ENCODE measurements at regions not wholly inside any gene's neighbourhood (a gene's known extent, or its start where the extent isn't known, plus 50 kb on each side); places are given as distances from the start of the nearest gene placed in this dataset.
"Not testable (repeated sequence)": the region's sequence is repeated elsewhere in the genome, so short reads cannot be mapped to it uniquely, and the experiment has no call there.

DNA sequence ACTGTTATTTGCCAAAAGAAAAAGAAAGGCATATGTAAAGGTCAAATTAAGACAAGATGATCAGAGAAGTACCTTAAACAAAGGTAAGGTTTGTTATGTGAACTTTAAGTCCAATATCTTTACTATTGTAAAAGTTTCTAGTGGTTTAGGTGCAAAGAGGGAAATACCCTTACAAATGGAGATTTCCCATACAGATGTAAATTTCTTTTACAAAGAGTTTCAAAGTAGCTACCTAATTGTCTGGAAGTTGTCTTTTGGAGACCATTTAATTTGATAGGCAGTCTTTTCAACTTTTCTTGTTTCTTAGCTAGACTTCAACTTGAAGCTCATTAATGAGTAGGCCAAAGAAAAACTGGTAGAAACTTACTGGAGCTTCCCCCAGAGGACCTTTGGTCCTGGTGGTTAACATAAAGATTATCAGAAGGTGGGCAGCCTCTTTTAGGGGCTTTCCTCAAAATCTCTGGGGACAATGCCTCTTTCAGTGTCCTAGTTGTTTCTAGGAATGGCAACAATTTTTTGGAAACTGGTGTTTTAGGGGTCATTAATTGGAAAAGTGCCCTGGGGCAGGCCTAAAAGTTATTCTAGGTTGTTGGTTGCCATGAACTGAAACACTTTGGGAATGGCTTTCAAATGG lies 297.3 kb downstream of the GUCY2F start:
- intact Hi-C loops (cut with DNase I; ENCODE audit: low total_unique reads), result no loop called here
- no peak overlapping the region for H3K4me3 ChIP-seq
- H3K27me3 ChIP-seq, result peaks cover 0 to 32% of the 10 kb centered on the region in 2 donors
- H3K9me3 ChIP-seq, result no peaks in the 10 kb centered on the region
- TF ChIP-seq POLR2AphosphoS5 (IDR thresholded peaks at IDR 0.05) (no peak), POLR2A (IDR thresholded peaks at IDR 0.05) (no peak)
- TF ChIP-seq, protein P1, sequence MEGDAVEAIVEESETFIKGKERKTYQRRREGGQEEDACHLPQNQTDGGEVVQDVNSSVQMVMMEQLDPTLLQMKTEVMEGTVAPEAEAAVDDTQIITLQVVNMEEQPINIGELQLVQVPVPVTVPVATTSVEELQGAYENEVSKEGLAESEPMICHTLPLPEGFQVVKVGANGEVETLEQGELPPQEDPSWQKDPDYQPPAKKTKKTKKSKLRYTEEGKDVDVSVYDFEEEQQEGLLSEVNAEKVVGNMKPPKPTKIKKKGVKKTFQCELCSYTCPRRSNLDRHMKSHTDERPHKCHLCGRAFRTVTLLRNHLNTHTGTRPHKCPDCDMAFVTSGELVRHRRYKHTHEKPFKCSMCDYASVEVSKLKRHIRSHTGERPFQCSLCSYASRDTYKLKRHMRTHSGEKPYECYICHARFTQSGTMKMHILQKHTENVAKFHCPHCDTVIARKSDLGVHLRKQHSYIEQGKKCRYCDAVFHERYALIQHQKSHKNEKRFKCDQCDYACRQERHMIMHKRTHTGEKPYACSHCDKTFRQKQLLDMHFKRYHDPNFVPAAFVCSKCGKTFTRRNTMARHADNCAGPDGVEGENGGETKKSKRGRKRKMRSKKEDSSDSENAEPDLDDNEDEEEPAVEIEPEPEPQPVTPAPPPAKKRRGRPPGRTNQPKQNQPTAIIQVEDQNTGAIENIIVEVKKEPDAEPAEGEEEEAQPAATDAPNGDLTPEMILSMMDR (IDR thresholded peaks at IDR 0.05), result no peak
- DNase-seq (ENCODE audit: low spot score in 2 of 2), result no peak
- no peaks in the 10 kb centered on the region for H3K36me3 ChIP-seq
- H3K27ac ChIP-seq, result no peak overlapping the region
- no peaks in the 10 kb centered on the region for H3K4me1 ChIP-seq

DNA sequence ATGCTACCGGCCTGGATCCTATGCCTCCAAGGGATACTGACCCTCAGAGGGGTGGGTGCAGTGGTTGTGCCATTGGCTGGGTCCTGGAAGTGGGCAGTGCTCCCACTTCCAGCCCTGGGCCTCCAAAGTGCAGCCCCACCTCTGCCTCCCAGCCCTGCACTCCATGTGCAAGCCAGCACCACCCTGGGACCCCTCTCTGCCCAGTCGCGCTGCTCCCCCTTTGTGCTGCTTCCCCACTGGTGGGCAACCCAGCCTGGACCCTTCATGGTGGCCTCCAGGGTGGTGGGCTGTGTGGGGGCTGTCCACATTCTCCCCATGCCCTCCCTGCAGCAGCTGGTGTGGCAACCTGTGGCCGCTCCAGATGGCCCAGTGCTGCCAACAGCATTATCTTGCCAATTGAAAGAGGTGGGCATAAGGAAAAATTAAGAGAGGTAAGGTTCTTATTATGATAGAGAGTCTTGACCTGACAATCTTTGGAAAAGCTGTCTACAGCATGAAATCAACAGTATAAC lies 309.7 kb downstream of the GUCY2F start:
- Histone ChIP-seq H3K27ac (no peak overlapping the region), H3K4me3 (no peak overlapping the region), H3K27me3 (peaks cover 0 to 12% of the 10 kb centered on the region in 2 donors), H3K36me3 (no peaks in the 10 kb centered on the region), H3K4me1 (no peaks in the 10 kb centered on the region), H3K9me3 (peaks cover 9 to 13% of the 10 kb centered on the region in 2 donors)
- DNase-seq (ENCODE audit: low spot score in 2 of 2), result no peak
- no peak for TF ChIP-seq POLR2A (IDR thresholded peaks at IDR 0.05)
- TF ChIP-seq, protein P1 (IDR thresholded peaks at IDR 0.05), result no peak
- TF ChIP-seq POLR2AphosphoS5 (IDR thresholded peaks at IDR 0.05), result no peak
- intact Hi-C loops (cut with DNase I; ENCODE audit: low total_unique reads), result no loop called here

DNA sequence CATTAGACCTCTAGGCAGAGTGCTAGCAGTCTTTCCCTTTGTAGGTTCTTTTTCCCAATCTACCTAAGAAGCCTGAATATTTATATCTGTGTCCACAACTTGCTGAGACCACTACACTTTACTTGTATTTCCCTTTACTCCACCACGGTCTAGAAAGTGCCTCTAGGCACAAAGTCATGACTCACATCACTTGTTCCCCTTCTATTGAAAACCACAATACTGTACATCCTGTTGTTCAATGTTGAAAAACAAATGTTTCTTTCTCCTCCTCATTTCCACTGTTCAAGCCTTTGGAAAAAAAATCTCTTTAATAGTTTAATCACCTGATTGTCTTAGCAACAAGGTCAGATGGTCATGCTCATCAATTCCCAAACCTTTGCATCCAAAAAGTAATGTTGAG lies 326.7 kb downstream of the GUCY2F start:
- H3K4me3 ChIP-seq, result no peak overlapping the region
- no peaks in the 10 kb centered on the region for H3K36me3 ChIP-seq
- H3K27ac ChIP-seq, result no peak overlapping the region
- TF ChIP-seq, protein P1 (IDR thresholded peaks at IDR 0.05), result no peak
- TF ChIP-seq POLR2AphosphoS5 (IDR thresholded peaks at IDR 0.05) (no peak), POLR2A (IDR thresholded peaks at IDR 0.05) (no peak)
- peaks cover 0 to 28% of the 10 kb centered on the region in 2 donors for H3K27me3 ChIP-seq
- no peak for DNase-seq (ENCODE audit: low spot score in 2 of 2)
- intact Hi-C loops (cut with DNase I; ENCODE audit: low total_unique reads), result no loop called here
- H3K9me3 ChIP-seq, result peaks cover 0 to 34% of the 10 kb centered on the region in 2 donors
- H3K4me1 ChIP-seq, result no peaks in the 10 kb centered on the region

DNA sequence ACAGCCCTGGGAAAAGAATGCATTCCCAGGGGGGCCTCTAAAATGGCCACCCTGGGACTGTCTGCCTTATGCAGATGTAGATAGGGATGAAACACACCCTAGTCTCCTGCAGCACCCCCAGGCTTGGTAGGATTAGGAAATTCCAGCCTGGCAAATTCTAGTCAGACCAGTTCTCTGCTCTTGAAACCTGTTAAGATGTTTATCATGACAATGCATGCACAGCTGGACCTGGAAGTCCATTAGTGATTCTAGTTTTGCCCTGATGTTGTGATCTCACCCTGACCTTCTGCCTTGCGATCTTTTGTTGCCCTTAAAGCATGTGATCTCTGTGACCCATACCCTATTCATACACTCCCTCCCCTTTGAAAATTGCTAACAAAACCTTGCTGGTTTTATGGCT lies 337.7 kb downstream of the GUCY2F start:
- H3K9me3 ChIP-seq, result peaks cover 10 to 30% of the 10 kb centered on the region in 2 donors
- H3K36me3 ChIP-seq; DNase-seq (ENCODE audit: low spot score in 2 of 2); H3K27ac ChIP-seq; H3K4me3 ChIP-seq; intact Hi-C loops (cut with DNase I; ENCODE audit: low total_unique reads); H3K4me1 ChIP-seq; H3K27me3 ChIP-seq: not testable (repeated sequence)

DNA sequence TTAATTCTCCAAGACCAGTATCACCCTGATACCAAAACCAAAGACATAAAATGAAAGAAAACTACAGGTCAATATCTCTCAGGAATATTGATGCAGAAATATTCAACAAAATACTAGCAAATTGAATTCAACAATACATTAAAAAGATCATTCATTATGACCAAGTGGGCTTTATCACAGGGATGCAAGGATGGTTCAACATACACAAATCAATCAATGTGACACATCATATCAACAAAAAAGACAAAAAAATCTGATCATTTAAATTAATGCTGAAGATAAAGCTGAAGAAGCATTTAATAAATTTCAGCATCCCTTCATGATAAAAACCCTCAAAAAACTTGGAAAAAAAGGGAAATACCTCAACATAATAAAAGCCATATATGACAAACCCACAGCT lies 341.4 kb downstream of the GUCY2F start:
- intact Hi-C loops (cut with DNase I; ENCODE audit: low total_unique reads), result no loop called here

More for the DNA sequence above, 341.4 kb downstream of the GUCY2F start:
- Histone ChIP-seq H3K36me3 (no peaks in the 10 kb centered on the region), H3K9me3 (peaks cover 10 to 50% of the 10 kb centered on the region in 2 donors), H3K4me1 (no peaks in the 10 kb centered on the region), H3K4me3 (no peak overlapping the region), H3K27ac (no peak overlapping the region), H3K27me3 (peaks cover 0 to 4% of the 10 kb centered on the region in 2 donors)
- no peak for TF ChIP-seq POLR2AphosphoS5 (IDR thresholded peaks at IDR 0.05)
- TF ChIP-seq, protein P1 (IDR thresholded peaks at IDR 0.05), result no peak
- TF ChIP-seq POLR2A (IDR thresholded peaks at IDR 0.05), result no peak
- no peak for DNase-seq (ENCODE audit: low spot score in 2 of 2)
